ENCODE measurements at regions not wholly inside any gene's neighbourhood (a gene's known extent, or its start where the extent isn't known, plus 50 kb on each side); places are given as distances from the start of the nearest gene placed in this dataset.

- Histone ChIP-seq H3K4me3 (ENCODE audit: low read length in 2 of 2) (no peak overlapping the region), H3K27me3 (ENCODE audit: control insufficient read depth in 1 of 2, insufficient read depth in 2 of 2, low read length in 1 of 2) (no peaks in the 10 kb centered on the region), H3K27ac (ENCODE audit: low read depth in 1 of 2, low read length in 2 of 2) (no peak overlapping the region), H3K36me3 (ENCODE audit: control insufficient read depth in 1 of 2, insufficient read depth in 2 of 2, low read length in 1 of 2) (no peaks in the 10 kb centered on the region), H3K9me3 (ENCODE audit: control insufficient read depth, low read length) (no peaks in the 10 kb centered on the region), H3K4me1 (ENCODE audit: control insufficient read depth in 1 of 2, insufficient read depth in 2 of 2, low read length in 2 of 2) (no peaks in the 10 kb centered on the region)
- no peak for DNase-seq
- intact Hi-C loops (cut with DNase I): no loop called here
- 79 to 82% methylated on average over 5 of the region's 5 CpGs for WGBS, 2 donors
- no peak for ATAC-seq (ENCODE audit: low FRiP score)
Measured at GRCh38 chr14:53881921-53882320, 74.7 kb downstream of the BMP4 start.

GRCh38 chr14:53881161-53881871, 75.3 kb downstream of the BMP4 start:
- no peaks in the 10 kb centered on the region for H3K4me1 ChIP-seq (ENCODE audit: control insufficient read depth in 1 of 2, insufficient read depth in 2 of 2, low read length in 2 of 2)
- 33 to 35% methylated on average over 4 of the region's 4 CpGs for WGBS, 2 donors
- no peaks in the 10 kb centered on the region for H3K27me3 ChIP-seq (ENCODE audit: control insufficient read depth in 1 of 2, insufficient read depth in 2 of 2, low read length in 1 of 2)
- no peaks in the 10 kb centered on the region for H3K36me3 ChIP-seq (ENCODE audit: control insufficient read depth in 1 of 2, insufficient read depth in 2 of 2, low read length in 1 of 2)
- no peaks in the 10 kb centered on the region for H3K9me3 ChIP-seq (ENCODE audit: control insufficient read depth, low read length)
- H3K4me3 ChIP-seq (ENCODE audit: low read length in 2 of 2): no peak overlapping the region
- H3K27ac ChIP-seq (ENCODE audit: low read depth in 1 of 2, low read length in 2 of 2): no peak overlapping the region
- intact Hi-C loops (cut with DNase I): no loop called here
- DNase-seq (no peak), ATAC-seq (ENCODE audit: low FRiP score) (no peak)

- intact Hi-C loops (cut with DNase I): no loop called here
- WGBS, 2 donors: 73 to 91% methylated on average over 1 of the region's 1 CpG
- DNase-seq (no peak), ATAC-seq (ENCODE audit: low FRiP score) (no peak)
- no peaks in the 10 kb centered on the region for H3K4me1 ChIP-seq (ENCODE audit: control insufficient read depth in 1 of 2, insufficient read depth in 2 of 2, low read length in 2 of 2)
- no peaks in the 10 kb centered on the region for H3K27me3 ChIP-seq (ENCODE audit: control insufficient read depth in 1 of 2, insufficient read depth in 2 of 2, low read length in 1 of 2)
- H3K36me3 ChIP-seq (ENCODE audit: control insufficient read depth in 1 of 2, insufficient read depth in 2 of 2, low read length in 1 of 2): no peaks in the 10 kb centered on the region
- no peak overlapping the region for H3K27ac ChIP-seq (ENCODE audit: low read depth in 1 of 2, low read length in 2 of 2)
- peaks cover 2% of the 10 kb centered on the region for H3K9me3 ChIP-seq (ENCODE audit: control insufficient read depth, low read length)
- H3K4me3 ChIP-seq (ENCODE audit: low read length in 2 of 2): no peak overlapping the region
Measured at GRCh38 chr14:53880761-53881160, 75.9 kb downstream of the BMP4 start.

GRCh38 chr14:53879747-53880146, 76.9 kb downstream of the BMP4 start:
- H3K4me1 ChIP-seq (ENCODE audit: control insufficient read depth in 1 of 2, insufficient read depth in 2 of 2, low read length in 2 of 2): no peaks in the 10 kb centered on the region
- H3K27ac ChIP-seq (ENCODE audit: low read depth in 1 of 2, low read length in 2 of 2): no peak overlapping the region
- ATAC-seq (ENCODE audit: low FRiP score): no peak
- no peak overlapping the region for H3K4me3 ChIP-seq (ENCODE audit: low read length in 2 of 2)
- peaks cover 2% of the 10 kb centered on the region for H3K9me3 ChIP-seq (ENCODE audit: control insufficient read depth, low read length)
- 93% methylated on average over 6 of the region's 6 CpGs for WGBS, 2 donors
- intact Hi-C loops (cut with DNase I): no loop called here
- DNase-seq: no peak
- no peaks in the 10 kb centered on the region for H3K27me3 ChIP-seq (ENCODE audit: control insufficient read depth in 1 of 2, insufficient read depth in 2 of 2, low read length in 1 of 2)
- no peaks in the 10 kb centered on the region for H3K36me3 ChIP-seq (ENCODE audit: control insufficient read depth in 1 of 2, insufficient read depth in 2 of 2, low read length in 1 of 2)

- Histone ChIP-seq H3K4me1 (ENCODE audit: control insufficient read depth in 1 of 2, insufficient read depth in 2 of 2, low read length in 2 of 2) (no peaks in the 10 kb centered on the region), H3K27me3 (ENCODE audit: control insufficient read depth in 1 of 2, insufficient read depth in 2 of 2, low read length in 1 of 2) (no peaks in the 10 kb centered on the region), H3K27ac (ENCODE audit: low read depth in 1 of 2, low read length in 2 of 2) (no peak overlapping the region), H3K36me3 (ENCODE audit: control insufficient read depth in 1 of 2, insufficient read depth in 2 of 2, low read length in 1 of 2) (no peaks in the 10 kb centered on the region), H3K9me3 (ENCODE audit: control insufficient read depth, low read length) (peaks cover 2% of the 10 kb centered on the region), H3K4me3 (ENCODE audit: low read length in 2 of 2) (no peak overlapping the region)
- DNase-seq (no peak), ATAC-seq (ENCODE audit: low FRiP score) (peak; percentile 42)
- 90% methylated on average over 8 of the region's 8 CpGs for WGBS, 2 donors
- intact Hi-C loops (cut with DNase I): no loop called here
Measured at GRCh38 chr14:53879022-53879686, 77.5 kb downstream of the BMP4 start.

GRCh38 chr14:53875324-53875897, 81.2 kb downstream of the BMP4 start:
- Histone ChIP-seq H3K9me3 (ENCODE audit: control insufficient read depth, low read length) (peaks cover 2% of the 10 kb centered on the region), H3K4me1 (ENCODE audit: control insufficient read depth in 1 of 2, insufficient read depth in 2 of 2, low read length in 2 of 2) (no peaks in the 10 kb centered on the region), H3K4me3 (ENCODE audit: low read length in 2 of 2) (no peak overlapping the region), H3K36me3 (ENCODE audit: control insufficient read depth in 1 of 2, insufficient read depth in 2 of 2, low read length in 1 of 2) (no peaks in the 10 kb centered on the region), H3K27ac (ENCODE audit: low read depth in 1 of 2, low read length in 2 of 2) (no peak overlapping the region), H3K27me3 (ENCODE audit: control insufficient read depth in 1 of 2, insufficient read depth in 2 of 2, low read length in 1 of 2) (no peaks in the 10 kb centered on the region)
- DNase-seq: no peak
- ATAC-seq (ENCODE audit: low FRiP score): peak; percentile 65
- 91 to 93% methylated on average over 2 of the region's 2 CpGs for WGBS, 2 donors
- intact Hi-C loops (cut with DNase I): no loop called here

GRCh38 chr14:53874704-53875103, 81.9 kb downstream of the BMP4 start:
- Histone ChIP-seq H3K4me3 (ENCODE audit: low read length in 2 of 2) (no peak overlapping the region), H3K4me1 (ENCODE audit: control insufficient read depth in 1 of 2, insufficient read depth in 2 of 2, low read length in 2 of 2) (no peaks in the 10 kb centered on the region), H3K27me3 (ENCODE audit: control insufficient read depth in 1 of 2, insufficient read depth in 2 of 2, low read length in 1 of 2) (no peaks in the 10 kb centered on the region), H3K9me3 (ENCODE audit: control insufficient read depth, low read length) (peaks cover 2% of the 10 kb centered on the region), H3K27ac (ENCODE audit: low read depth in 1 of 2, low read length in 2 of 2) (no peak overlapping the region), H3K36me3 (ENCODE audit: control insufficient read depth in 1 of 2, insufficient read depth in 2 of 2, low read length in 1 of 2) (no peaks in the 10 kb centered on the region)
- DNase-seq (no peak), ATAC-seq (ENCODE audit: low FRiP score) (peak; percentile 17)
- WGBS, 2 donors: 24 to 30% methylated on average over 3 of the region's 3 CpGs
- intact Hi-C loops (cut with DNase I): no loop called here

GRCh38 chr14:53872681-53873089, 83.9 kb downstream of the BMP4 start:
- DNase-seq (no peak), ATAC-seq (ENCODE audit: low FRiP score) (no peak)
- intact Hi-C loops (cut with DNase I): no loop called here
- peaks cover 2% of the 10 kb centered on the region for H3K9me3 ChIP-seq (ENCODE audit: control insufficient read depth, low read length)
- no peaks in the 10 kb centered on the region for H3K27me3 ChIP-seq (ENCODE audit: control insufficient read depth in 1 of 2, insufficient read depth in 2 of 2, low read length in 1 of 2)
- H3K27ac ChIP-seq (ENCODE audit: low read depth in 1 of 2, low read length in 2 of 2): no peak overlapping the region
- H3K4me1 ChIP-seq (ENCODE audit: control insufficient read depth in 1 of 2, insufficient read depth in 2 of 2, low read length in 2 of 2): no peaks in the 10 kb centered on the region
- H3K36me3 ChIP-seq (ENCODE audit: control insufficient read depth in 1 of 2, insufficient read depth in 2 of 2, low read length in 1 of 2): no peaks in the 10 kb centered on the region
- WGBS, 2 donors: 7 to 8% methylated on average over 1 of the region's 1 CpG
- H3K4me3 ChIP-seq (ENCODE audit: low read length in 2 of 2): no peak overlapping the region

GRCh38 chr14:53871951-53872350, 84.7 kb downstream of the BMP4 start:
- DNase-seq (no peak), ATAC-seq (ENCODE audit: low FRiP score) (no peak)
- Histone ChIP-seq H3K27ac (ENCODE audit: low read depth in 1 of 2, low read length in 2 of 2) (no peak overlapping the region), H3K27me3 (ENCODE audit: control insufficient read depth in 1 of 2, insufficient read depth in 2 of 2, low read length in 1 of 2) (no peaks in the 10 kb centered on the region), H3K4me3 (ENCODE audit: low read length in 2 of 2) (no peak overlapping the region), H3K9me3 (ENCODE audit: control insufficient read depth, low read length) (peaks cover 2% of the 10 kb centered on the region), H3K4me1 (ENCODE audit: control insufficient read depth in 1 of 2, insufficient read depth in 2 of 2, low read length in 2 of 2) (no peaks in the 10 kb centered on the region), H3K36me3 (ENCODE audit: control insufficient read depth in 1 of 2, insufficient read depth in 2 of 2, low read length in 1 of 2) (no peaks in the 10 kb centered on the region)
- WGBS, 2 donors: 45 to 49% methylated on average over 2 of the region's 2 CpGs
- intact Hi-C loops (cut with DNase I): no loop called here

Measured in aorta (tissue), 5 donors.